ENCODE measurements at regions not wholly inside any gene's neighbourhood (a gene's known extent, or its start where the extent isn't known, plus 50 kb on each side); places are given as distances from the start of the nearest gene placed in this dataset.
"Not testable (repeated sequence)": the region's sequence is repeated elsewhere in the genome, so short reads cannot be mapped to it uniquely, and the experiment has no call there.

- no peak for DNase-seq (ENCODE audit: low spot score)
Observed at GRCh38 chr20:56724241-56724757, 95.2 kb downstream of the TFAP2C start.

GRCh38 chr20:56730003-56730402 is 100.9 kb downstream of the TFAP2C start:
- no peak for DNase-seq (ENCODE audit: low spot score)

GRCh38 chr20:56730996-56731395 is 101.9 kb downstream of the TFAP2C start:
- DNase-seq (ENCODE audit: low spot score) = no peak

- DNase-seq (ENCODE audit: low spot score) = no peak
Observed at GRCh38 chr20:56731476-56731875, 102.4 kb downstream of the TFAP2C start.

GRCh38 chr20:56733967-56734366 is 104.9 kb downstream of the TFAP2C start:
- DNase-seq (ENCODE audit: low spot score) = no peak

- no peak for DNase-seq (ENCODE audit: low spot score)
Observed at GRCh38 chr20:56735084-56735642, 106.1 kb downstream of the TFAP2C start.

GRCh38 chr20:56736285-56736857 is 107.3 kb downstream of the TFAP2C start:
- no peak for DNase-seq (ENCODE audit: low spot score)

GRCh38 chr20:56744325-56744821 is 115.3 kb downstream of the TFAP2C start:
- DNase-seq (ENCODE audit: low spot score) = not testable (repeated sequence)

GRCh38 chr20:56748476-56749377 is 119.6 kb downstream of the TFAP2C start:
- no peak for DNase-seq (ENCODE audit: low spot score)

- DNase-seq (ENCODE audit: low spot score) = no peak
Observed at GRCh38 chr20:56750430-56750829, 121.3 kb downstream of the TFAP2C start.

GRCh38 chr20:56752274-56752673 is 123.2 kb downstream of the TFAP2C start:
- DNase-seq (ENCODE audit: low spot score) = no peak

GRCh38 chr20:56755201-56755600 is 126.1 kb downstream of the TFAP2C start:
- DNase-seq (ENCODE audit: low spot score) = no peak

GRCh38 chr20:56756658-56757057 is 127.6 kb downstream of the TFAP2C start:
- DNase-seq (ENCODE audit: low spot score) = not testable (repeated sequence)

- DNase-seq (ENCODE audit: low spot score) = no peak
Observed at GRCh38 chr20:56758706-56759105, 129.6 kb downstream of the TFAP2C start.

- DNase-seq (ENCODE audit: low spot score) = no peak
Observed at GRCh38 chr20:56759741-56760278, 130.7 kb downstream of the TFAP2C start.

- no peak for DNase-seq (ENCODE audit: low spot score)
Observed at GRCh38 chr20:56760610-56761009, 131.5 kb downstream of the TFAP2C start.

- no peak for DNase-seq (ENCODE audit: low spot score)
Observed at GRCh38 chr20:56761393-56761792, 132.3 kb downstream of the TFAP2C start.

- DNase-seq (ENCODE audit: low spot score) = no peak
Observed at GRCh38 chr20:56762401-56762800, 133.3 kb downstream of the TFAP2C start.

- no peak for DNase-seq (ENCODE audit: low spot score)
Observed at GRCh38 chr20:56762829-56763228, 133.7 kb downstream of the TFAP2C start.

GRCh38 chr20:56764671-56765070 is 135.6 kb downstream of the TFAP2C start:
- DNase-seq (ENCODE audit: low spot score) = no peak

- DNase-seq (ENCODE audit: low spot score) = no peak
Observed at GRCh38 chr20:56765172-56766073, 136.3 kb downstream of the TFAP2C start.

Data from HuH-7 (cell line).